ENCODE measurements at regions not wholly inside any gene's neighbourhood (a gene's known extent, or its start where the extent isn't known, plus 50 kb on each side); places are given as distances from the start of the nearest gene placed in this dataset.
A peak's percentile ranks its signal among the peaks of the same experiment; 100 is the strongest.

DNA sequence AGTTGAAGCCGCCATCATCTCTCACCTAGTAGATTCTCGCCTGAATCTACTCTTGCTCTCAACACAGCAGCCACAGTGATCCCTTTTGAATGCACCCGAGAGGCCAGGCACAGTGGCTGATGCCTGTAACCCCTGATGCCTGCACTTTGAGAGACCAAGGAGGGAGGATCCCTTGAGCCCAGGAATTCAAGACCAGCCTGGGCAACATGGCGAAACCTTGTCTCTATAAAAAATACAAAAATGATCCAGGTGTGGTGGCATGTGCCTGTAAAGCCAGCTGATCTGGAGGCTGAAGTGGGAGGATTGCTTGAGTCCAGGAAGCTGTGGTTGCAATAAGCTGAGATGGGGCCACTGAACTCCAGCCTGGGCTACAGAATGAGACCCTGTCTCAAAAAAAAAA, 60.3 kb upstream of the EML4 start:
- no peaks in the 10 kb centered on the region for H4K20me1 ChIP-seq (ENCODE audit: insufficient read depth, low read length)
- no peaks in the 10 kb centered on the region for H3K36me3 ChIP-seq (ENCODE audit: insufficient read depth, low read length)
- H3K9me3 ChIP-seq (ENCODE audit: low read depth, low read length): no peaks in the 10 kb centered on the region
- H3K79me2 ChIP-seq (ENCODE audit: insufficient read depth, low read length): no peaks in the 10 kb centered on the region
- peaks cover 12% of the 10 kb centered on the region for H3K4me1 ChIP-seq (ENCODE audit: insufficient read depth, low read length)
- no peak overlapping the region for H3K4me3 ChIP-seq (ENCODE audit: insufficient read depth, low read length)
- no peak for DNase-seq (ENCODE audit: insufficient read length, low spot score, missing footprints)
- no peak overlapping the region for H3K4me2 ChIP-seq (ENCODE audit: insufficient read depth, low read length)
- no peak for TF ChIP-seq CTCF (IDR thresholded peaks at IDR 0.05; ENCODE audit: extremely low read depth, low read depth, low read length)
- H3K27me3 ChIP-seq (ENCODE audit: insufficient read depth, low read length): no peaks in the 10 kb centered on the region
- no peak overlapping the region for H3K27ac ChIP-seq (ENCODE audit: low read depth, low read length)
- H2AFZ ChIP-seq (ENCODE audit: low read length): no peak overlapping the region

DNA sequence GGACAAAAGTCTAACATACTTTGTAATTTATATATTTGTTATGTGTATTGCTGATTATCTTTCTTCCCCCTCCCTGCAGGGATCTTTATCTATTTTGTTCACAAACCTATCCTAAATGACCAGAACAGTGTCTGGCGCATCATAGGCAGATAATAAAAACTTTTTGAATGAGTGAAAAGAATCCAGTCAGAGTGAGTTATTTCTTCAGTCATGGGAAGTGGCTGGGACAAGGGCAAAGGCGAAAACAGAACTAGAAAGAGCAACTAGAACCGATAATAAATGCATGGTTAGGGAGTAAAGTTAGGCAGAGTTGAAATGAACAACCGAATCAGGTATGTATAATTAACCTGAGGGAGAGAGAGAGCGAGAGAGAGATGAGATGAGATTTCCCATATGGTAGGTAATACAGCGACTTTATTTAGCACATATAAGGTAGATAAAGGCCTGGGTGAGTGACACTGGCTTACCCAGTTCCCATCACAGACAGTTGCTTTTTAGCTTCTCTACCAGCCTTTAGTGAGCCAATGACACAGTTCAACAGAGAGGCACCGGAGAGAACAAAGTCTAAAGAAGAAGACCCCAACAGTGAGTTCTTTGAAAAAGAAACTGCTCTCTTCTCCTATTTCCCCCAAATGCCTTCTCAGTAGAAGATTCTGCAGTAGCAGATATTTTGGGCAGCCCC, 59.1 kb upstream of the EML4 start:
- H3K4me2 ChIP-seq (ENCODE audit: insufficient read depth, low read length): no peak overlapping the region
- H3K27me3 ChIP-seq (ENCODE audit: insufficient read depth, low read length): no peaks in the 10 kb centered on the region
- H3K79me2 ChIP-seq (ENCODE audit: insufficient read depth, low read length): no peaks in the 10 kb centered on the region
- H3K4me3 ChIP-seq (ENCODE audit: insufficient read depth, low read length): no peak overlapping the region
- no peak overlapping the region for H3K27ac ChIP-seq (ENCODE audit: low read depth, low read length)
- H3K4me1 ChIP-seq (ENCODE audit: insufficient read depth, low read length): peaks cover 12% of the 10 kb centered on the region
- no peaks in the 10 kb centered on the region for H3K36me3 ChIP-seq (ENCODE audit: insufficient read depth, low read length)
- DNase-seq (ENCODE audit: insufficient read length, low spot score, missing footprints): no peak
- H4K20me1 ChIP-seq (ENCODE audit: insufficient read depth, low read length): no peaks in the 10 kb centered on the region
- no peak overlapping the region for H2AFZ ChIP-seq (ENCODE audit: low read length)
- no peaks in the 10 kb centered on the region for H3K9me3 ChIP-seq (ENCODE audit: low read depth, low read length)
- TF ChIP-seq CTCF (IDR thresholded peaks at IDR 0.05; ENCODE audit: extremely low read depth, low read depth, low read length): no peak

DNA sequence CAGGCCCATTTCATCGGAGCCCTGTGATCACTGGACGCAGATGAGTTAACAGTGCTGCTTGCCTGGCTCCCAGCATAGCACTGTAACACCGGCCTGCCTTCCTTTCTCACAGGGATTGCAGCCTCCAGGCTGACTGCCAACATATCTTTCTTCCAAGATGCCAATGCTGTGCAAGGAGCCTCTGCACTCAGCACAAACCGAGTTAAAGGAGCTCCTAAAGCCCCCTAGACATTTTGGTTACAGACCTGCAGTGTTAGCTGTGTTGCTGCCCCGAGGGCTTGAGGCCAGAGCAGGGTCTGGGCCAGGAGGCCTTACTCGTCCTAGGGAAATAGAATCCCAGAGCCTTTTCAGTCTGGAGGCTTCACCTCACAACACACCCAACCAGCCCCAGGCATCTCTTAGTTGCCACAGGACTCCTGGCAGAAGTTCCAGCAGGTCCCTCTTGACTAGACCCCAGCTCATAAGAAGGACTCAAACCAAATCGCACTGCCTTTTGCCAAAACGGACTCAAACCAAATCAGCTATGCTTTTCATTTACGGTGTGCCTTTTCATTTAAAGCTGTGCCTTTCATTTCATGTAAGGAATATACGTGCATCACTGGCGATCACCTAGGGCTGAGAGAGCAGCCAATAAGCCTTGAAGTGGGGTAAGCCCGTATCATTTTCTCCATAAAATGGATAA, 58.4 kb upstream of the EML4 start:
- H3K9me3 ChIP-seq (ENCODE audit: low read depth, low read length): no peaks in the 10 kb centered on the region
- no peaks in the 10 kb centered on the region for H3K27me3 ChIP-seq (ENCODE audit: insufficient read depth, low read length)
- peaks cover 11% of the 10 kb centered on the region for H3K4me1 ChIP-seq (ENCODE audit: insufficient read depth, low read length)
- no peak overlapping the region for H2AFZ ChIP-seq (ENCODE audit: low read length)
- H3K4me3 ChIP-seq (ENCODE audit: insufficient read depth, low read length): no peak overlapping the region
- no peak overlapping the region for H3K4me2 ChIP-seq (ENCODE audit: insufficient read depth, low read length)
- no peaks in the 10 kb centered on the region for H3K79me2 ChIP-seq (ENCODE audit: insufficient read depth, low read length)
- DNase-seq (ENCODE audit: insufficient read length, low spot score, missing footprints): peak; percentile 75
- no peak overlapping the region for H3K27ac ChIP-seq (ENCODE audit: low read depth, low read length)
- H4K20me1 ChIP-seq (ENCODE audit: insufficient read depth, low read length): no peaks in the 10 kb centered on the region
- H3K36me3 ChIP-seq (ENCODE audit: insufficient read depth, low read length): no peaks in the 10 kb centered on the region
- TF ChIP-seq CTCF (IDR thresholded peaks at IDR 0.05; ENCODE audit: extremely low read depth, low read depth, low read length): no peak

- Histone ChIP-seq H2AFZ (ENCODE audit: low read length) (no peak overlapping the region), H3K4me2 (ENCODE audit: insufficient read depth, low read length) (no peak overlapping the region), H3K4me1 (ENCODE audit: insufficient read depth, low read length) (peaks cover 23% of the 10 kb centered on the region), H3K36me3 (ENCODE audit: insufficient read depth, low read length) (no peaks in the 10 kb centered on the region), H3K27ac (ENCODE audit: low read depth, low read length) (no peak overlapping the region), H3K4me3 (ENCODE audit: insufficient read depth, low read length) (no peak overlapping the region), H3K79me2 (ENCODE audit: insufficient read depth, low read length) (no peaks in the 10 kb centered on the region), H3K9me3 (ENCODE audit: low read depth, low read length) (no peaks in the 10 kb centered on the region), H4K20me1 (ENCODE audit: insufficient read depth, low read length) (no peaks in the 10 kb centered on the region), H3K27me3 (ENCODE audit: insufficient read depth, low read length) (no peaks in the 10 kb centered on the region)
- no peak for DNase-seq (ENCODE audit: insufficient read length, low spot score, missing footprints)
- no peak for TF ChIP-seq CTCF (IDR thresholded peaks at IDR 0.05; ENCODE audit: extremely low read depth, low read depth, low read length)
These were observed 56.7 kb upstream of the EML4 start for GRCh38 chr2:42112418-42112817.

All from osteoblast (primary cell).